GM18519 (cell line): ENCODE measurements at regions not wholly inside any gene's neighbourhood (a gene's known extent, or its start where the extent isn't known, plus 50 kb on each side); places are given as distances from the start of the nearest gene placed in this dataset.

ENCODE experiments used
- ATAC-seq: cut with Tn5 transposase; IDR thresholded peaks from one replicate; pipeline ENCODE4 v1.9.1; 2021; ENCODE audit warnings: mild to moderate bottlenecking, moderate library complexity; ENCODE audit not compliant: unreplicated experiment, low FRiP score

DNA sequence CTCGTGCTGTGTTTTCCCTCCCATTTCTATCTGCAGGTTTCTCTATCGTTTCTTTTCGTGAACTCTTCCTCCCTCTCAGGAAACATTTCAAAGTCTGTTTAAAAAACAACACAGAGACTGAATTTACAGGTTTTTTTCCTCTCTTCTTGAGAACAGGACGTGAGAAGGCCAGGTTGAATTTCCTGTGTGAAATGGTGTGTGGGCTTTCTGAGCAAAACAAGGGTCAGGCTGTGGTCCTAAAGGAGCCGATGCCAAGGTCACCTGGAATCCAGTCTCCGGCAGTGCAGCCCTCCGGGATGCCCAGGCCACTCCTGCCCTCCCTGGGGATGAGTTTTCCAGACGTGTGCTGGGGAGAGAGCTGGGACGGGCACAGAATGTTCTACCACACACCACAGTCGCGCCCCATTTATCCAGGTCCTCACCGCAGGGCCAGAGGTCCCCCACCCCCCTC lies 62.7 kb upstream of the RUNX3 start:
- ATAC-seq = no peak

DNA sequence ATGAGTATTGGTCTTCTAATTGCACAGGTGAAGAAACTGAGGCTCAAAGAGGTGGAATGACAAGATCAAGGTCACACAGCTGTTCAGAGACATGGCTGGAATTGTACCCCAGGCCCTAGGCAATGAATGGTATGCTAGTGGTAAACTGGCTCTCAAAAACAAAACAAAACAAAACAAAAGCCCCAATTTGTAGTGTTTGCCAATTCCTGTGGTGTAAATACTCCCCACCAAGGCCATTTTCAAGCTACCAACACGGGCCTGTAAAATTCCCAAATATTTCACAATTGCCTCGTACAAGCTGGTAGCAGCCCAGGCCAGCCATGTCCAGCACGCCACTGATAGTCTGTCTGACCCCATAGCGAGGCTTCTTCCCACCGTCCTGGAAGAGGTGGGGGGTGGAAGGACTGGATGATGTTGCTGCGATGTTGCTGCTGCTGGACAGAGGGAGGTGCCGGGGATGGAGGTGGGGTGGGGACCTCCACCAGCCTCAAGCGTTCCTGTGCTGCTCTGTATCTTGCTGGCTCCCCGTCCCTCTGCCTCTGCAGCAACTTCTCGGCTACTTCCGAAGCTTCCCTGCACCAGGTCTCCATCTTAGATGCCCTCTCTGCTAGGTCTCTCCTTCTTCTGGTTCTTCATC lies 62.2 kb upstream of the RUNX3 start:
- ATAC-seq = no peak

DNA sequence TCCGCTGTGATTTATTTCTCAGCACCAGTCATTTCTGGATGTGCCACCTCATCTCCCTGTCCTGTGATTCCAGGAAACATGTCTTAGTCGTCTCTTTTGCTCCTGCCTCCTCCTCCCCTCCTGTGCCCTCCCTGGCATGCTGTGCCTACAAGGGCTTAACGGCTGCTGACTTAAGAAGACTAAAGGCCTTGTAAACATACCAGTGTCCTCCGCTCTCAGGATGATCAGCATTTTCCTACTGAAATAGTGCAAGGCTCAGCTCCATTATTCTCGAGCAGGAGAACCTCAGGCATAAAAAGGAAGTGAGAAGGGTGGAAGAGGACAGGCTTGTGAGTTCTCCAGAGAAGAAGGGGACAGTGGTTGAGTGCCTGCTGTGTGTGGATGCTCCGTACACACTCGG lies 61.6 kb upstream of the RUNX3 start:
- no peak for ATAC-seq

DNA sequence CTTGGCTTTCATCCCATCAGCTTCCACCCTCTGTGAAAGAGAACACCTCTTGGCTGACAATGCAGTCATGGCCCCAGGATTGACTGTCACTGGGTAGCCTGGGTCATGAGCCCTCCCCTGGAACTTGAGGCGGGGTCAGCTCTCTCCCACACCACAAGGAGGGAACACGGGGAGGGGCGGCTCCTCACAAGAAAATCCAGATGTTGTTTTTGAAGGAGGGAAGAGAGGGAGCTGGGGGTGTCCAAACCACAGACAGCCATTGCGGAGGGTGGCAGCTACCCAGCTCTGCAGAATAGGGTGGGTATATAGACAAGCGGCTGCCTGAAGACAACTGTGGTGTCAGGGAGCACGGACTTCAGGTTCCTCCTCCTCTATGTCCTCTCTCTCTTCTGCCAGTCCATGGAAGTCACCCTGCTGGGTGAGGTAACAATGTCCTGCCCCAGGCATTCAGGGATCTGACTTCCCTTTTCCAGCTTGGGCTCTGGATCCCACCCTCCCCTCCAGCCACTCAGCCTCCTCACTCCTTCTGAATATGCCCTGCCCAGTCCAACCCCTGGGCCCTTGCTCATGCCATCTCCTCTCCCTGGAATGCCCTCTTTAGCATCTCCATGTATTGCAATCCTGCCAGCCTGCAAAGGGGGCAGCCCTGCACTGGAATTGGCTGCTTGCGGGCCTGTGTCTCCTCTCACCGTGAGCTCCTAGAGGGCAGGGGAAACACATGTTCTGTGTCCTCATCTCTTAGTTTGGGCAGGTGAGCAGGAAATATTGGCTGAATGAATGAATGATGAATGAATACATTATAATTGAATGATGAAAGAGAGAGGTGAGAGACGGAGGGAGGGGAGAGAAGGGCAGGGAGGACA lies 60.9 kb upstream of the RUNX3 start:
- ATAC-seq = no peak

DNA sequence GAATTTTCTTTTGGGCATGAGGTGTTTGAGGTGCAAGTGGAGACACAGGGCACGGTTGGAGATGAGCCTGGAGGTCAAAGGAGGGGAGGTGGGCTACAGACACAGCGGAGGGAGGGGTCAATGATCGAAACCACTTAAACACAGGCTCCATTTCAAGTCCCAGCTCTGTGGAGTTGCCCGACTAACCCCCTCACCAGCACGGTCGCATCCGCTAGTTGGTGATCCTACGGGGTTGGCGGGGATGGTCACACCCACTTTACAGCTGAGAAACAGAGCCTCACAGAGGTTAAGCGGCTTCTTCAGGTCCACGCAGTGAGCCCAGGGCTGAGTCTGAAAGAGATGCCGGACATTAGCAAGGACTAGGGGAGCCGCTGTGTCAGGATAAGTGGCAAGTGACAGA lies 60.1 kb upstream of the RUNX3 start:
- ATAC-seq = no peak

DNA sequence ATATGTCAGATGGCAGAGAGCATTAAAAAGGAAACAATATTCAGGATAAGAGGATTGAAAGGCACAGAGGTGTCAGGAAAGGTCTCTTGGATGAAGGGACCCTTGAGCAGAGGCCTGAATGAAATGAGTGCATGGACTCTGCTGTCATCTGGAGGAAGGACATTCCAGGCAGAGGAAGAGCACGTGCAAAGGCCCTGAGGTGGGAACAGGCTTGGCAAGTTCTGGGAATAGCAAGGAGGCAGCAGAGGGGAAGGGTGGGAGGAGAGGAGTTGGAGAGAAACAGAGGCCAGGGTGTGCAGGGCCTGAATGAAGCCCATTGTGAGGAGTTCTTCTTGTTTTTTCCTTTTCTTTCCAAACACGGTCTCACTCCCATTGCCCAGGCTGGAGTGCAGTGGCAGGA lies 59.0 kb upstream of the RUNX3 start:
- ATAC-seq = no peak

DNA sequence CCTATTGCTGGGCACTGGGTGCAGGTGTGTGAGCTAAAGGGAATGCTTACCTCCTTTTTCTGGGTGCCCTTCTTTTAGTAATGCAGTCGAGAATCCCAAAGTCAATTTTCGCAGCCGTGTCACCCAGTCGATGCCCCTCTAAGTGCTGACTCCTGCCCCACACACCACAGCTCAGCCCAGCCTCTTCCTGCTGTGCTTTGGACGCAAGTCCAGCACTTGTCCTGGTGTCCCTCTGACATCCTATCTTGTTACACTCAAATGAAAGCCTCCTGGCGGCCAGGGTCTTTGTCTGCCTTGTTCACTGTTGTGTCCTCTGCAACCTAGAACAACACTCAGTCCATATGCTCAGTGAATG lies 58.5 kb upstream of the RUNX3 start:
- no peak for ATAC-seq

DNA sequence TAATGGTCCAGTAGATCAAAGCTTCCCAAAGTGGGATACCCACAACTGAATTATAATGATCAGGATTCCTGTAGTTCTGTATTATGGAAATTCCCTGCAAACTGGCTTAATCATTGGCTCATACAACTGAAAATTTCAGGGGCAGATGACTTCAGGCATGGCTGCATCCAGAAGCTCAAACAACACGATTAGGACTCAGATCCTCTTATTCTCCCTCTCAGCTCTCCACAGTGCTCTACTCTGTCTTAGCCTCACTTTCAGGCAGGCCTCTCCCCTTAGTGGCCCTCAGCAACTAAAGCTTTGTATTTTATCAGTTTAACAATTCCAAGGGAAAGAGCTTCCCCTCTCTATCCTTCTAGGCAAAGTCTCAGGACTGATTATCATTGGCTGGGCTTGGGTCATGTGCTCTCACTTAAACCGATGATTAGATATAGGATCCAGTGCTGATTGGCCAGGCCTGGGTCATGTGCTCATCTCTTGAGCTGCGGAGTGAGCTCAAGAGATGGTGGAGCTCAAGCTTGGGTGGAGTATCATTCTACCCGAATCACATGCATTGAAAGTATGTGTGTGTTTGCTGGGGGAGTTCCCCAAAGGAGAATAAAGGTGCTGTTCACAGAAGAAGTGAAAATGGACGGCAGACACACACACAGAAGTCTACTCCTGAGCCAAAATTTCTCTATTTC lies 57.9 kb upstream of the RUNX3 start:
- ATAC-seq = no peak

DNA sequence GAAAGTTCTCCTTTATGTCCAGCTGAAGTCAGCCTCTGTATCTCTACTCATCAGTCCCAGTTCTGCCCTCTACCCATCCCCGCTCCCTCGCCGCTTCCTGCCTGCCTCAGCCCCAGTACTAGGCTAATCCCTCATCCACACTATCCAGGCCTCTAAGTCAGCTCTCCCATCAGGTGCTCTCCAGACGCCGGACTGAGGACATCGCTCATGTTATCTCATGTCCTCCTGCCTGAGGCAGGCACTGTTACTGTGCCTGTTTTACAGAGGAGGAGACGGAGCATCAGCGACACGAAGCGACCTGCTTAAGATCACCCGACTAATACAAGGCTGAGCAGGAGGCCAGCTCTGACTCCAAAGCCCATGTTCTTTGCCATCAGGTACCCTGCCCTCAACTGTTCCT lies 57.3 kb upstream of the RUNX3 start:
- no peak for ATAC-seq

DNA sequence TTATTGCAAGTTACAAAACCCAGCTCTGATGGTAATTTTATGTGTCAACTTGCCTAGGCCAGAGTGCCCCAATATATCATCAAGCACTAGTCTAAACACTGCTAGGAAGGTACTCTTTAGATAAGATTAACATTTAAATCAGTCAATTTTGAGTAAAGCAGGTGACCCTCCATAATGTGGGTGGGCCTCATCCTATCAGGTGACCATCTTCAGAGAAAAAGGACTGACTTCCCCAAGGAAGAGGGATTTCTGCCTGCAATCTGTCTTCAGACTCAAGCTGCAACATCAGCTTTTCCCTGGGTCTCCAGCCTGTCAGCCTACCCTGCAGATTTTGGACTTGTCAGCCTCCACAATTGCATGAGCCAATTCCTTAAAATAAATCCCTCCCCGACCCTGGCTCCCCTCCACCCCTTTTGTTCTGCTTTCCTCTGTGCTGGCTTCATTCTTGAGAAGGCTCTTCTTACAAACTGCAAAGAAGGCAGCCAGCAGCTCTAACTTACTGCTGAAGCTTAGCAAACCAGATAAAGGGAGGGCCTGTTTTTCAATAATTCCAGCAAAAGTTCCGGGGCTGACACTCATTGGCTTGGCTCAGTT lies 56.4 kb upstream of the RUNX3 start:
- no peak for ATAC-seq

DNA sequence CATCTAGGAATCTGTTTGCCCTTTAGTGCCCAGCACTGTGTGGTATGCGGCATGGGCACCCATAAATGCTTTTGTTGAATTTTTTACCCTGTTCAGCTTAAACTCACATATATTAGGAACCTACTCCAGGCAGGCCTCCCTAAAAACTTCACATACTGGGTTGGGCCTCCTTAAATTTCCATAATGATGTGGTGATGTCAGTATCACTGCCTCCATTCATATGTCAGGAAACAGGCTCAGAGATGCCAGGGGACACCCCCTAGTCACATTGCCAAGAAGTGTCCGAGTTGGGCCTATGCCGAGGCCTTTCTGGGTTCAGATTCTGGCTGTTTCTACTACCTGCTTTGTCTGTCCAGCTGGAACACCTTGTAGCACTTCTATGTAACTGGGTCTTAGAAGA lies 55.7 kb upstream of the RUNX3 start:
- ATAC-seq = no peak

DNA sequence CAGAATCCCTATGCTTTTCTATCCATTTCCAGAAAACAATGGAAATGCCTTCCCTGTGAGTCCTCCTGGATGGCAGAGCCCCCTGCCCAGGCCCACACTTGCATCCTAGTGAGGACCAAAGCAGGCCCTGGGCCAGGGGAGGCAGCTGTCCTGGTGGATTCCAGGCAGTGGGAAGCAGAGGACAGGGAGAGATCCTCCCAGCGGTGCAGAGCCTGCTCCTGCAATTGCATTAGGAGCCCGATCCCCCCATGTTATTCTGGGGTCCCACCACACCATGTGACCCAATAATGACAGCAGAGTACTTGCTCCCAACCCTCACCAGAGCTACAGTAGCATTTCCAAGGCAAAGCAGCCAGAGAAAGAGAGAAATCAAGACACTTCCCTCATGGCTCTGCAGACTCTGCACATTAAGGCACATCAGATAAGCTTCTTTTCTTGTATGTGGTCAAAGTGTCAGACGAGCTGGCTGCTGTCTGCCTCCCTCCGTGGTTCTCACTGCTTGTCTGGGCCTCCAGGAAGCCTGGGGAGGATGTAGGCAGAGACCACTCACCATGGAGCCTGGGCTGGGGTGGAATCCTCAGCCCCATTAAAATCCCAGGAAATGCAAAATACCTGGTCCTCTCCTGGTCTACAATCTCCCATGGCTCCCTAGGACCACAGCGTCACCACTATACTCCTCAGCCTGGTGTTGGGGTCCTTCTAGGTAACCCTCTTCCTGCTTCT lies 54.9 kb upstream of the RUNX3 start:
- no peak for ATAC-seq

DNA sequence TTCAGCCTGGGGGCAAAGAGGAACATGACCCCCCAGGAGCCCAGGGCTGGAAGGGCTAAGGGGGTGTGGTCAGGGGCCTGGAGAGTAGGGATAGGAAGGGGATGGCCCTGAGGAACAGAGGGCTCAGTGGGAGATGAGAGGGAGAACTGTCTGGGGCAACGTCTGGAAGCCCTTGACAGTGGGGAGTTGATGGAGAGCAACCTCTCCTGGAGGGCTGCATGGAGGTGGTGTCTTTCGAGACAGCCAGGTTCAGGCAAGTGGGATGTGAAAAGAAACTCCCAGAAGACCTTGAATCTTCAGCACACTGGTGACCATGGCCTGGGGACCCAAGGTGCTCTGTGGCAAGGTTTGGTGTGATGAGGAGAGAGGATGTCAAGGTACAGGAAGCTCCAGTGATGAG lies 54.2 kb upstream of the RUNX3 start:
- no peak for ATAC-seq

DNA sequence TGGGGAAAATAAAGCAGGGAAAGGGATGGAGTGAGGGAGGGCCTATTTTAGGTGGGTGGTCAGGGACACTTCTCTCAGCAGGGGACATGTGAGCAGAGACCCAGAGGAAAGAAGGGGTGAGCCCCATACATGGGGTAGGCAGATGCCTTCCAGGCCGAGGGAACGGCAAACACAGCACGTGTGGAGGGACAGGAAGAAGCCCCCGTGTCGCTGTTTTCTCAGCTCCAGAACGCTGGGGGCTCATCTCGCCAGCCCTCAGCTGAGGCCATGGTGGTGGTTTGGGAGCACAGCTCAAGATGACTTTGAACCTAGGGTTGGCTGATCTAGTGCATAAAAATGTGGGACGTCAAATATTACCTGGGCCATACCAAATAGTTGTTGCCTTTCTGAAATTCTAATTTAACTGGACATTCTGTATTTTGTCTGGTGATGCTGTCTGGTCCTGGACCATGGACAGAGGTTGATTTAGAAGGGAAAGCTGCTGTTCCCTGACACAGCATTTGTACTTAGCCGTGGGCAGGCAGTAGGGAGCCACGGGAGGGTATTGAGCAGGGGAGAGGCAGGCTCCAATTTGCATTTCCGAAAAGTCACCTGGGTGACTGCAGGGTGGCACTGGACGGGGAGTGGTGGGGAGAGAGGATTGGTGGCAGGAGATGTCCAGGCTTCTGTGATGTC lies 53.1 kb upstream of the RUNX3 start:
- ATAC-seq = no peak

DNA sequence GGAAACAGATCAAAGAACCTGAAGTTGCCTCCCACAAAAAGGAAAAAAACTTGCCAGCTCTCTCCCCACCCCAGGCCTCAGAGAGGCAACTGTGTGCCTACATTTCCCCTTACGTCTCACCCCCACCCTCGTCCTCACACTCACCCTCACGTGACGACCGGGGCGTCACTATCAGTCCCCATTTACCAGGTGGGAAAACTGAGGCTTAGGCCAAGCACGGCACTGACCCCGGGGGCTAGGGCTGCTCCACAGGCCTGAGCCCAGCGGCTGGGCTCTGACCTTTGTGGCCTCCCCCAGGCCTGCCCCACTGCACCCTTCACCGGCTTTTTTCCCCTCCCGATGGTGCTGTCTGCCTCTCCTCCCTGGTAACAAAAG lies 51.5 kb upstream of the RUNX3 start:
- ATAC-seq = no peak

DNA sequence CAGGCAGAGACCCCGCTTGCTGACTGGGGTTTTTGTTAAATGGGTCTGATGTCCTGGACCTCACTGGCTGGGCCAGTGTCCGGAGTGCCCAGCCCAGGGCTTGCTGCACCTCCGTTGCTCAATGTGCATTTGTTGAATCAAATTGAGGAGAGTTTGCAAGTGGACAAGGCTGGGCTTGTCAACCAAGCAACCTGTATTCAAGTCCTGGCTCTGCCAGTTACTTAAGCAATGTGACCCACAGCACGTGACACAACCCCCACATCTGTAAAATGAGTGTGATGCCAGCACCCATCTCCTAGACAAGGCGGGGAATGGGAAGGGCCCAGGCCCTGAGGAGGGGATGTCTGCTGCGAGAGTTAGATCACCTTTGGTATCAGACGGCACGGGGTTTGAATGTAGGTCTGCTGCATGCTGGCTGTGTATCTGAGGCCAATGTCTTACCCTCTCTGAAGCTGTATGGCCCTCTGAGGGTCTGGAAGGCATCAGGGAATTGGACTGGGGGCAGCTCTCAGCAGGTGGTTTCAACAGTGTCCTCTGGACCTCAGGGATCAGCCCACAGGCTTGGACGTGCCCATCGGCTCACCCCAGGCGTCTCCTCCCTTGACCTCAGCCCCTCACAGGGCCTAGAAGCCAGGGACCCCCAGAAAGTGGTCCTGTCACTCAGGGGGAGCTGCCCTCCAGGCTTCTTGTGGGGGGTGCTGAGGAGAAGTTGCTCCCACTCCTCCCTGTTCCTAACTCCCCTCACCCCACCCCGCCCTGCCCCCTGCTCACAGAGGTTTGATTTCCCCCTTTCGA lies 51.0 kb upstream of the RUNX3 start:
- ATAC-seq = no peak
